CD4-positive, alpha-beta T cell treated with Interferon alpha-2 for 1 hour (primary cell): ENCODE measurements at regions not wholly inside any gene's neighbourhood (a gene's known extent, or its start where the extent isn't known, plus 50 kb on each side); places are given as distances from the start of the nearest gene placed in this dataset.

Experiments used
- DNase-seq, 2 donors: peaks; one replicate each; pipeline ENCODE4 v3.0.0-alpha.2; 2020 to 2022

DNA sequence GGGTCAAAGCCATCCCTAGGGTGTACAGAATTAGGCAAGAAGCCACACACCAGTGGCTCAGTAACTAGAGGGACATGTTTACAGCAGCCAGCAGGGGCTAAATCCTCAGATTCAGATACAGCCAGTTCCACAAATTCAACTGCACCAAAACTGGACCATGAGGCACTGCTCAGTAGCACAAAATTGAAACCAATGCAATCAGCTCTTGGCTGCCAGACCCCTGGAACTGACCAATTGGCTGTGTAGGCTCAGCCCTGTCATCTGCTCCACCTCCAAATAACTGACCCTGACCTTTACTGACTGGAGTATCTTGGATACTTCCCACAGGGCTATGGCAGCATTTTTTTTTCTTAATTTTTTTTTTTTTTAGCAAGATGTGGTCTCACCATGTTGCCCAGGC, 226.5 kb downstream of the FOXO1 start:
- DNase-seq: no peak

- DNase-seq: no peak
Measured at GRCh38 chr13:40440990-40441820, 225.2 kb downstream of the FOXO1 start.

DNA sequence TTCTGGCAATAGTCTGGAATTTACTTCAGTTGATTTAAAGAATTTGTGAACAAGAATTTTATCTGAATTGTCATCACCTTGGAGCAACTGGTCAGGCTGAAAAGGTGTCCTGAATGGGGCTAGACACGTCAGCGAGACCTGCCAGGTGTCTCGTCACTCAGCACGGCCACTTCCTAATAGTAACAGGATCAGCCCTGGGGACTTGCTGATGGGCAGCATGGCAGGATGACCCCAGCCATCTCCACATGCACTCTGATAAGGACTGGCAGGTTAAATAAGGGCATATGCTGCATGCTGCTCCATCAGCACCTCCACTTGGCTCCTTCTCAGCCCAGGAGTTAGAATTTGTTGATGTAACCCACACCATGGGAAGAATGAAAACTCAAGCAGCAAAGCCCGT, 224.2 kb downstream of the FOXO1 start:
- DNase-seq: no peak

- DNase-seq: no peak
Measured at GRCh38 chr13:40442826-40443225, 223.6 kb downstream of the FOXO1 start.

GRCh38 chr13:40444241-40444640, 222.2 kb downstream of the FOXO1 start:
- no peak for DNase-seq

- peak in 1 of 2 donors; percentile 85 for DNase-seq
Measured at GRCh38 chr13:40445557-40445990, 220.9 kb downstream of the FOXO1 start.

- DNase-seq: no peak
Measured at GRCh38 chr13:40446365-40446764, 220.1 kb downstream of the FOXO1 start.

DNA sequence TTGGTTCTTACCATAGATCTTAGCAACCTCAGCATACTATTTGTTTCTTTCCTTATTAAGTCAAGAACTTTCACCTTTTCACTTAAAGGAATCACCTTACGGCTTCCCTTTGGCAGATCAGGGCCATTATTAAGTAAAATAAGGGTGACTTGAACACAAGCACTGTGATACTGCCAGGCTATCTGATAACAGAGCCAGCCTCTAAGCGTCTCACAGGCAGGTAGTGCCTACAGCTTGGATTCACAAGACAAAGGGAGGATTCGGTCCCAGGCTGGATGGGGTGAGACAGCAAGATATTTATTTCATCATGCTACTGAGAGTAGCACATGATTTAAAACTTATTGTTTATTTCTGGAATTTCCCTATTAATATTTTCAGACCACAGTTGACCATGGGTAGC, 218.6 kb downstream of the FOXO1 start:
- no peak for DNase-seq

DNA sequence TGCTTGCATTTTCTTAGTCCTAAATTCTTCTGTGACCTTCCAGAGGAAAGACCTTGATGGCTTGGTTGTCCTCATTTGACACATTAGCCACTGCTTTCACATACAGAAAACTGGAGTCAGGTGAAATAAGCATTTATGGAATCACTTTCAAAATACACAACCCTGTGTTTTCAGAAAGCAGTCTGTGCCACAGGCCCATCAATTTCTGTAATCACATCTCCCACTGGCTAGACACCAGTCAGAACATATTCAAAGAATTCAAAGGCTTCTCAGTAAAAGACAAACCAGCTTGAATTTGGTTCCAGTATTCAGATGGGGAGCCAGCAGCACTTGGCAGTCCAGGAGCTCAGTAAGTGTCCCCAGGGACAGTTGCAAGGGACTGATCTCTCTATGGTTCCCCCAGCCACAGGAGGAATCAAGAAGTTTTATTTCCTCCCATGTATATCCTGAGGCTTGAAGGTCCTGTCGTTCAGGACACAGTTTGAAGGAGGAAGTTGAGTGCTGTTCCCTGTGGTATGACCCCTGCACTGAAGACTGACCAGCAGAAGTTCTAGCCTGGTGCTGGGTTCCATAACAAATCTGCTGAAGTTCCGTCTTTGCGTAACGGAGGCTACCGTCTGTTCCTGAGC, 214.3 kb downstream of the FOXO1 start:
- no peak for DNase-seq

DNA sequence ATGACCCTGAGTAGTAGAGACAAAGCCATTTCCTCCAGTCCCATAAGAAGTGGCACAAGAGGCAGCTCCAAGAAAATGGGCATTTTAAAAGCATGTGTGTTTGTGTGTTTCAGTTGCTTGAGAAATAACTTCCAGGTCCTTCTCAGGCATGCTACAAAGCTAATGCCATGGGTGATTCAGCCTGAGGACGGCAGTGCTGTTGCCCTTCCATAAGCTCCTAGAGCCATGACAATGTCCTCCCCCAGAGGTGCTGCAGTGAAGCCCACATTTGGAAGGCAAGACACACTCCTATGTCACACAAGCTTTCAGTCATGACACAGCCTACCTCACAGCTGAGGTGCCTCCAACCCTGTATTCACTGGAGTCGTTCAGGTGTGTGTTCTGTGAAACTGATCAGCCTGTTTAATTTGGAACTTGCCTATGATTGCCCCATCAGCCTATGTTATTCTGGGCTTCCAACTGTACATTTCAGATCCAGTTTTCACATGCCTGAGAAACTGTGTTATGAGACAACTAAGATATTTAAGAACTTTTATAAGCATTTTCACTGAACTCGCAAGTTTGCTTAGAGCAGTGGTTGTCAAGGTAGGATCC, 213.6 kb downstream of the FOXO1 start:
- no peak for DNase-seq

DNA sequence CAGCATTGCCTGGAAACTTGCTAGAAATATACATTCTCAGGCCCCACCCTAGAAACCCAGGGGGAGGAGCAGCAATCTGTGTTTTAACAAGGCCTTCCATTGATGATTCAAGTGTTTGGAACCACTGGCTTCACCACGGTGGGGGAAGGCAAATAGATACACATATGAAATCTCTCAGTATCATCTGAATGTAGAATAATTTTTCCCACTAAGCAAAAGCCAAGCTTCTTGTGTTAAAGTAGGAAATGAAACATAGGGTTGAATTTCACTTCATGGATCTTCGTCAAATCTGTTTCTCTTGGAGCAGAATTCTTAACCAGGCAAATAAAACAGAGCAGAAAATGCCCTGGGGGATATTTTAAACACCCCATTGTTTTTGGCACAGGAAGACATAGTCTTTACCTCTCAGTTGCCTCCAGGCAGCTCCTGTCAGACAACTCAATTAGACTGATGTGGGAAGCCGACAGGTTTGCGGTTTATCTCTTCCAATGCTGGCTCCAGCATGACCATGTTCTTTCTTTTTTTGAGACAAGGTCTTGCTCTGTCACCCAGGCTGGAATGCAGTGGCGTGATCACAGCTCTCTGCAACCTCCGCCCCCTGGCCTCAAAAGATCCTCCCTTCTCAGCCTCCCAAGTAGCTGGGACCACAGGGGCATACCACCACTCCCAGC, 213.0 kb downstream of the FOXO1 start:
- DNase-seq: no peak

DNA sequence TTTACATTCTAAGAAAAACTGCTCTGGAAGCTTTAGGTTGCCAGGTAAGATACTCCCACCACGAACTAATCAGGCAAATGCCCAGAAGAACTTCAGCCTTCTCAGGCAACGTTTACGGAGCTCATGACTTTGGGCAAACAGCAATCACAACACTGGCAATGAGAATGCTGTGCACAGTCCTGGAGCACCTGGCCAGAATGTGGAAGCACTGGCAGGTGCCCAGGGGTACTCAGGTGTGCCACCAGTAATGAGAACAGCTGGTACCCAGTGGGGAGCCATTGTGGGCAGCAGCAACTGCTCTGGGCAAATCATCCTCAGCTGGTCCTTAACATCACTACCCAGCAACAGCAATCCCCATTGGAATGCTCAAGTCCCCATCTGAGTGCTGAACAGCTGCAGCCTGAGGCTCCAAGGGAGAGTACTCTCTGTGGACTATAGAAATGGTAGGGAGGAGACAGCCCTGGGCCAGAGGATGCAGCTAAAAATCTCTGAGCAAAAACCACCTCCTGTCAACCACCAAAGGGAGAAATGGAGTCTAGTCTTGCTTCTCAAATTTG, 210.0 kb downstream of the FOXO1 start:
- no peak for DNase-seq

GRCh38 chr13:40456979-40457553, 209.4 kb downstream of the FOXO1 start:
- no peak for DNase-seq

- DNase-seq: no peak
Measured at GRCh38 chr13:40457929-40458719, 208.3 kb downstream of the FOXO1 start.

DNA sequence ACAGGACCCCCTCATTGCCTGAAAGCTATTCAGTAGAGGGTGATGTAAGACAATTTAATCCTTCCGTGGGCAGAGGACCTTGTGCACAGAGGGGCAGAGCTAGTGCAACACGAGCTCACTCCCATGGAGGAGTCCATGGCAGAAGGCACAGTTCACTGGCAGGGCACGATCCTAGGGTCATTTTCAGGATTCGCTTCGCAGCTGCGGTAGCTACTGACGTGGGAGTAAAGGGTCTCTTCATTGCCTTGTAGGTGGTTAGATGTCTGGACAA, 207.8 kb downstream of the FOXO1 start:
- no peak for DNase-seq

DNA sequence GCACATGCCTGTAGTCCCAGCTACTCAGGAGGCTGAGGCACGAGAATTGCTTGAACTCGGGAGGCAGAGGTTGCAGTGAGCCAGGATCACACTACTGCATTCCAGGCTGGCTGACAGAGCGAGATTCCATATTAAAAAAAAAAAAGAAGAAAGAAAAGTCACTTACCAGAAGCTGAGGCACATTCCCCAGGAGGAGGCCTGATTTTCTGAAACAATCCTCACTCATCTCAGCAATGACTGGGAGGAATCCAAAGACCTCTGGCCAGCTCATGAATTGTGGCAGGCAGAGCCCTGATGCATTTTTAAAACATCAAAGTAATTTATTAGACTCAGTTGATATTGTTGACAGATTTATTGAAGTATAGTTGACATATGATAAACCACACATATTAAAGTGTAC, 206.3 kb downstream of the FOXO1 start:
- DNase-seq: no peak

DNA sequence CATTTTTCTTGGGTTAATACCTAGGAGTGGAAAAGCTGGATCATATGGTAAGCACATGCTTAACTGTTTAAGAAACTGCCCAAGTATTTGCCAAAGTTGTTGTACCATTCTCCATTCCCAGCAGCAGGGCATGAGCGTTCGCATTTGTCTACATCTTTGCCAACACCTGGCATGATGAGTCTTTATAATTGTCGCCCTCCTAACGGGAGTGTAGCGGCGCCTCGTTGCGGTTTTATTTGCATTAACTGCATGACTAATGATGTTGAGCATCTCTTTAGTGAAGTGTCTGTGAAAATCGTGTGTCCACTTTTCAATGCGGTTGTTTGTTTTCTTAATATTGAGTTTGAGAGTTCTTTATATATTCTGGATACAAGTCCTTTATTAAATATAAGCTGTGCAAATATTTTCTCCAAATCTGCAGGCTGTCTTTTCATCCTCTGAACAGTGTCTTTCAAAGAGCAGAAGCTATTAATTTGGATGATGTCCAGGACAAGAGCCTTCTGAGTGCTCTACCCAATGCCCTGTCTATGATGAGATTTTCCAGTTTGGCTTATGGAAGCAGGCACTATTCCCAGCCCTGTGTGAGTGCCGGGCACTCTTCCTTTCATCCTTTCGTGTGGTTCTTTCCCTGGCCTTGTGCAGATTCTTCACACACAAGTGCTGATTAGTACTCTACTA, 202.0 kb downstream of the FOXO1 start:
- DNase-seq: no peak

DNA sequence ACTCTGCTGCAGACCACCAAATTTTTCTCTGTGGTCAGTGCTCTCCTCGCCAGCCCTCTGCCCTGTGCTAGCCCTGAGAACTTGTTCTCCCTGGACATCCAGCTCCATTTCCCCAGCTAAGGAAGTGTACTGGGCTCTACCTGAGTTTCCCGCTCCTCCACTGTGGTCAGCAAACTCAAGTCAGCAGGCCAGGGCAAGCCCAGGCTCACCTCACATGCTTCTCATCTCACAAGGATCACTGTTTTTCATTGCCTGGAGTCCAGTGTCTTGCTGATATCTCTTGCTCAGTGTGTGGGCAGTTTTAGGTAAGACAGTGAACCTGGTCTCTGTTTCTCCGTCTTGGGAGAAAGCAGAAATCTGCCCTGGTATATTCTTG, 201.4 kb downstream of the FOXO1 start:
- DNase-seq: no peak

GRCh38 chr13:40466272-40466671, 200.2 kb downstream of the FOXO1 start:
- DNase-seq: no peak

- DNase-seq: no peak
Measured at GRCh38 chr13:40468227-40468838, 198.1 kb downstream of the FOXO1 start.

DNA sequence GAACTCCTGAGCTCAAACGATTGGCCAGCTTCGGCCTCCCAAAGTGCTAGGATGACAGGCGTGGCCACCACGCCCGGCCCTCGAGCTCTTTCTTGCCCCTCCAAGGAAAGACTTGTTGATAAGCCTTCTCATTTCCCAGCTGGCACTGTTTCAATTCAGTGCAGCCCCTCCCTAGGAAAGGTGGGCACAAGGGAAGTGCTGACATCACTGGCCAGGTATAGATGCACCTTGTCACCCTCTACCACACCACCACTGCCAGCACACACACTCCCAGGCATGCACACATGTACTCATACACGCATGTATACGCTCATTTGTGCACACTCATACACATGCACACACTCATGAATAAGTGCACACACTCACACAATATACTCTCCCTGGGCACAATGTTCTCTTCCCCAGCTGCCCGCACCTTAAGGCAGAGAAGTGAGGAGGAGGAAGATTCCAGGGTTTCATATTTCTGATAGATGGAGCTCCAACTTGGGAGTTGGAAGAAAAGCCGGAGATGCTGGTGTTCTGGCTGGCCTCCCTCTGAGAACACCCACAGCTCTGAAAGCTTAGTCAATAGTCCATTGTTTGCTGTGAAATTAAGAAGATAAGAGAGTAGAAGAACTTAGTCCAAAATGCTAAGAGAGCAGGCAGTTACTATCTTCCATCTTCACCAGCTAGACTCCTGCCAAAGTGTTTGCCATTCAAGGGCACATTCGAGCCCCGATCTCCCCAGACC, 196.7 kb downstream of the FOXO1 start:
- DNase-seq: no peak
